Activated CD4-positive, alpha-beta T cell treated with anti-CD3 and anti-CD28 coated beads, Interleukin-2, amount 10 ng/mL, durations not matched to agents 24 days and 14 days (primary cell): ENCODE measurements at regions not wholly inside any gene's neighbourhood (a gene's known extent, or its start where the extent isn't known, plus 50 kb on each side); places are given as distances from the start of the nearest gene placed in this dataset.

ENCODE experiments used
- DNase-seq: peaks from one replicate; pipeline ENCODE4 v3.0.0; 2022
- H3K27ac Mint-ChIP-seq: one replicate; pipeline ENCODE4 v1.8.0; 2022; ENCODE audit warnings: mild to moderate bottlenecking, mixed read lengths
- H3K27me3 Mint-ChIP-seq: one replicate; pipeline ENCODE4 v1.8.0; 2022; ENCODE audit warnings: mixed read lengths
- H3K36me3 Mint-ChIP-seq: one replicate; pipeline ENCODE4 v1.8.0; 2022; ENCODE audit warnings: low read depth, mild to moderate bottlenecking, mixed read lengths
- H3K4me1 Mint-ChIP-seq: one replicate; pipeline ENCODE4 v1.8.0; 2021; ENCODE audit warnings: mixed read lengths
- H3K4me3 Mint-ChIP-seq: one replicate; pipeline ENCODE4 v1.8.0; 2022; ENCODE audit warnings: mild to moderate bottlenecking, moderate library complexity, mixed read lengths
- H3K9me3 Mint-ChIP-seq: one replicate; pipeline ENCODE4 v1.8.0; 2021; ENCODE audit warnings: mixed read lengths
- intact Hi-C: fragments of 100-400 bp; cut with micrococcal nuclease; formaldehyde crosslinking; loops from one replicate; pipeline ENCODE4 v1.15.1; 2023

- peaks cover 7% of the 10 kb centered on the region for H3K27me3 Mint-ChIP-seq
- H3K4me1 Mint-ChIP-seq = no peaks in the 10 kb centered on the region
- DNase-seq = no peak
- intact Hi-C loops = no loop called here
- no peak overlapping the region for H3K4me3 Mint-ChIP-seq
- no peak overlapping the region for H3K27ac Mint-ChIP-seq
- no peaks in the 10 kb centered on the region for H3K36me3 Mint-ChIP-seq
- H3K9me3 Mint-ChIP-seq = no peaks in the 10 kb centered on the region
These were observed 304.0 kb downstream of the IRS1 start for GRCh38 chr2:226495466-226496272.

GRCh38 chr2:226491112-226491511 is 308.5 kb downstream of the IRS1 start:
- intact Hi-C loops = no loop called here
- H3K27ac Mint-ChIP-seq = no peak overlapping the region
- no peaks in the 10 kb centered on the region for H3K9me3 Mint-ChIP-seq
- H3K4me1 Mint-ChIP-seq = peaks cover 5% of the 10 kb centered on the region
- no peaks in the 10 kb centered on the region for H3K36me3 Mint-ChIP-seq
- DNase-seq = no peak
- H3K27me3 Mint-ChIP-seq = peaks cover 4% of the 10 kb centered on the region
- H3K4me3 Mint-ChIP-seq = no peak overlapping the region

- Mint-ChIP-seq H3K4me3 (no peak overlapping the region), H3K4me1 (peaks cover 5% of the 10 kb centered on the region), H3K27ac (no peak overlapping the region), H3K36me3 (no peaks in the 10 kb centered on the region), H3K27me3 (peaks cover 4% of the 10 kb centered on the region), H3K9me3 (no peaks in the 10 kb centered on the region)
- no peak for DNase-seq
- intact Hi-C loops = no loop called here
These were observed 309.7 kb downstream of the IRS1 start for GRCh38 chr2:226489775-226490541.

- no peaks in the 10 kb centered on the region for H3K36me3 Mint-ChIP-seq
- H3K4me3 Mint-ChIP-seq = no peak overlapping the region
- intact Hi-C loops = no loop called here
- no peak overlapping the region for H3K27ac Mint-ChIP-seq
- no peak for DNase-seq
- H3K4me1 Mint-ChIP-seq = peaks cover 5% of the 10 kb centered on the region
- H3K9me3 Mint-ChIP-seq = no peaks in the 10 kb centered on the region
- H3K27me3 Mint-ChIP-seq = peaks cover 13% of the 10 kb centered on the region
These were observed 311.6 kb downstream of the IRS1 start for GRCh38 chr2:226488034-226488433.

GRCh38 chr2:226487573-226487972 is 312.0 kb downstream of the IRS1 start:
- Mint-ChIP-seq H3K36me3 (no peaks in the 10 kb centered on the region), H3K4me3 (no peak overlapping the region), H3K9me3 (no peaks in the 10 kb centered on the region), H3K27ac (no peak overlapping the region), H3K27me3 (peaks cover 18% of the 10 kb centered on the region), H3K4me1 (peaks cover 5% of the 10 kb centered on the region)
- DNase-seq = no peak
- intact Hi-C loops = no loop called here

GRCh38 chr2:226483745-226484619 is 315.6 kb downstream of the IRS1 start:
- Mint-ChIP-seq H3K4me3 (no peak overlapping the region), H3K27ac (no peak overlapping the region), H3K9me3 (no peaks in the 10 kb centered on the region), H3K4me1 (peaks cover 2% of the 10 kb centered on the region), H3K36me3 (no peaks in the 10 kb centered on the region), H3K27me3 (peaks cover 17% of the 10 kb centered on the region)
- no peak for DNase-seq
- intact Hi-C loops = no loop called here

GRCh38 chr2:226483143-226483542 is 316.5 kb downstream of the IRS1 start:
- Mint-ChIP-seq H3K9me3 (no peaks in the 10 kb centered on the region), H3K4me3 (no peak overlapping the region), H3K4me1 (peaks cover under 1% of the 10 kb centered on the region), H3K27ac (no peak overlapping the region), H3K36me3 (no peaks in the 10 kb centered on the region), H3K27me3 (peaks cover 22% of the 10 kb centered on the region)
- intact Hi-C loops = no loop called here
- DNase-seq = no peak

- Mint-ChIP-seq H3K36me3 (no peaks in the 10 kb centered on the region), H3K27ac (no peak overlapping the region), H3K27me3 (peaks cover 21% of the 10 kb centered on the region), H3K4me1 (no peaks in the 10 kb centered on the region), H3K4me3 (no peak overlapping the region), H3K9me3 (peaks cover 6% of the 10 kb centered on the region)
- DNase-seq = no peak
- intact Hi-C loops = no loop called here
These were observed 321.4 kb downstream of the IRS1 start for GRCh38 chr2:226478109-226478809.

- H3K36me3 Mint-ChIP-seq = no peaks in the 10 kb centered on the region
- intact Hi-C loops = no loop called here
- H3K27me3 Mint-ChIP-seq = peaks cover 16% of the 10 kb centered on the region
- no peaks in the 10 kb centered on the region for H3K4me1 Mint-ChIP-seq
- peaks cover 6% of the 10 kb centered on the region for H3K9me3 Mint-ChIP-seq
- no peak overlapping the region for H3K27ac Mint-ChIP-seq
- DNase-seq = peak; percentile 32
- no peak overlapping the region for H3K4me3 Mint-ChIP-seq
These were observed 322.2 kb downstream of the IRS1 start for GRCh38 chr2:226477221-226478108.

GRCh38 chr2:226475650-226476049 is 324.0 kb downstream of the IRS1 start:
- no peak for DNase-seq
- intact Hi-C loops = no loop called here
- Mint-ChIP-seq H3K4me1 (no peaks in the 10 kb centered on the region), H3K27me3 (peaks cover 19% of the 10 kb centered on the region), H3K36me3 (no peaks in the 10 kb centered on the region), H3K4me3 (no peak overlapping the region), H3K9me3 (peaks cover 6% of the 10 kb centered on the region), H3K27ac (no peak overlapping the region)

GRCh38 chr2:226474131-226474530 is 325.5 kb downstream of the IRS1 start:
- Mint-ChIP-seq H3K36me3 (no peaks in the 10 kb centered on the region), H3K27me3 (peaks cover 17% of the 10 kb centered on the region), H3K4me1 (no peaks in the 10 kb centered on the region), H3K4me3 (no peak overlapping the region), H3K27ac (no peak overlapping the region), H3K9me3 (peaks cover 6% of the 10 kb centered on the region)
- intact Hi-C loops = no loop called here
- no peak for DNase-seq

GRCh38 chr2:226471987-226472470 is 327.6 kb downstream of the IRS1 start:
- Mint-ChIP-seq H3K36me3 (no peaks in the 10 kb centered on the region), H3K27ac (no peak overlapping the region), H3K27me3 (peaks cover 16% of the 10 kb centered on the region), H3K4me1 (no peaks in the 10 kb centered on the region), H3K9me3 (peaks cover 6% of the 10 kb centered on the region), H3K4me3 (no peak overlapping the region)
- no peak for DNase-seq
- intact Hi-C loops = no loop called here
